Tibial nerve (tissue), 4 donors: ENCODE measurements at regions not wholly inside any gene's neighbourhood (a gene's known extent, or its start where the extent isn't known, plus 50 kb on each side); places are given as distances from the start of the nearest gene placed in this dataset.
"Not testable (repeated sequence)": the region's sequence is repeated elsewhere in the genome, so short reads cannot be mapped to it uniquely, and the experiment has no call there.

Experiments
- DNase-seq, 2 donors: peaks; one replicate each; pipeline ENCODE4 v3.0.0-alpha.2; 2019; ENCODE audit warnings: low spot score in 2 of 2
- H3K27ac ChIP-seq, 4 donors: fragments of 200-600 bp; sonication (generic) in 3 of 4; one replicate each; pipeline ENCODE4 v1.5.1; 2017 to 2019; ENCODE audit warnings: mild to moderate bottlenecking in 1 of 4
- H3K27me3 ChIP-seq, 2 donors: fragments of 200-600 bp; sonication (generic) in 1 of 2; one replicate each; pipeline versions ENCODE4 v1.5.1 to v1.6.0; 2017 to 2019
- H3K36me3 ChIP-seq, 3 donors: fragments of 200-600 bp; sonication (generic); one replicate each; pipeline ENCODE4 v1.5.1; 2018 to 2019
- H3K4me1 ChIP-seq, 4 donors: fragments of 200-600 bp; sonication (generic) in 3 of 4; one replicate each; pipeline ENCODE4 v1.5.1; 2017 to 2019
- H3K4me3 ChIP-seq, 4 donors: fragments of 200-600 bp; sonication (generic) in 3 of 4; one replicate each; pipeline ENCODE4 v1.5.1; 2017 to 2019; ENCODE audit warnings: mild to moderate bottlenecking in 1 of 4, moderate library complexity in 1 of 4
- H3K9me3 ChIP-seq, 4 donors: fragments of 200-600 bp; sonication (generic) in 3 of 4; one replicate each; pipeline ENCODE4 v1.5.1; 2017 to 2019
- EP300 ChIP-seq, 2 donors: sonication (generic); formaldehyde crosslinking; IDR thresholded peaks; one replicate each; pipeline ENCODE4 v1.6.1; 2017; ENCODE audit warnings: antibody characterized with exemption in 2 of 2, mild to moderate bottlenecking in 1 of 2
- POLR2A ChIP-seq, 2 donors: fragments of 450-650 bp; IDR thresholded peaks; one replicate each; pipeline ENCODE4 v1.6.1; 2017; ENCODE audit warnings: antibody characterized with exemption in 2 of 2, mild to moderate bottlenecking in 2 of 2, moderate library complexity in 2 of 2
- WGBS, 2 donors: methylation state at CpG; one replicate each; pipeline ENCODE4 v1.1.5; 2018; 5-methylcytosine and 5-hydroxymethylcytosine counted together
- TF ChIP-seq, protein P1 (sequence below), 5 experiments: fragments of 200-600 bp in 3 of 5; fragments of 450-650 bp in 2 of 5; sonication (generic) in 3 of 5; IDR thresholded peaks; one replicate each; pipeline ENCODE4 v1.5.1; 2016 to 2019; ENCODE audit warnings: antibody characterized with exemption in 5 of 5, mild to moderate bottlenecking in 3 of 5, moderate library complexity in 2 of 5

DNA sequence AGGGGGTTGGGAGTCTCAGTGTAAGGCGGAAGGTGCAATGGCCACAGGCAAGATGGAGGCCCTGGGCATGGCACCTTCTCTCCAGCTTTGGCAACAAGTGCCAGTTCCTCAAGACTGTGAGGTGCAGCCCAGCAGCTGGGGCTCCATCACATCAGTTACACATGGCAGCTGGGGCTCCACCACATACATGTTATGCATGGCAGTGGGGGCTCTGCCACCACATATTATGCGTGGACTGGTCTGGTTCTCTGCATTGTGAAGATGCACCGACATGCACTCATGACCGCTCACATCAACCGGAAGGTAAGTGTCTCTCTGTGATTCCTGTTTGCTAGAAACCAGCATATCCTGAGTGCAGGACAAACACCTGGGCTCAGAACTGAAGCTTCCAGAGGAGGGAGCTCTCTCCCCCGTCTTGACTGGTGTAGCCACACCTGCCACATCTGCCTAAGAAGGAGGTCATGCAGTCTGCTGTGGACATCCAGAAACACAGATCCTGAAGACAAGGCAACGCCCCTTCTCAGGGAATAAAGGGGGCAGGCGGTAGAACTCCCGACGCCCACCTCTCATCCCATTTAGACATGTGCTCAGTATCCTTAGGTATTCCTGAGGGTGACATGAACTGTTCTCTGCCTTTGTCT is 104.1 kb upstream of the TMPRSS2 start:
- H3K27ac ChIP-seq, result peak overlapping the region; percentile 5 to 76 (median 60)
- 36 to 42% methylated on average over 10 of the region's 10 CpGs for WGBS, 2 donors
- DNase-seq, result no peak

DNA sequence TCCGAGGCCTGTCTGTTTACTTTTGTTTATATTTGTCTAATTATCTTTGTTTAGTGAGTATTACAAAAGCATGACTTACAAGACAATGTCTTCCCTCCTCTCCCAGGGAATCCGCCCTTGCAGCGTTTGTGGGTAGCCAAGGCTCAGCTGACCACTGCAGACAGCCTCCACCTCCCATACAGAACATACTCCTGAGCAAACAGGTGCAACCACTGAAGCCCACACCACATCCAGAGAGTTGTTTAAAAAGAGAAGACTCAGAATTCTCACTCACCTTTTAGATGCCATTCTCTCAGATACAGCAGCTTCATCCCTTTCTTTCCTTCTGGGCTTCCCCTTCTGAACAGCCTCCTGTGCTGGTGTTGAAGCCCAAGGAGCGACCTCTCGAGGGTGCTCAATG is 103.5 kb upstream of the TMPRSS2 start:
- H3K27ac ChIP-seq, result no peak overlapping the region
- no peak for TF ChIP-seq EP300 (IDR thresholded peaks at IDR 0.05)
- TF ChIP-seq, protein P1, sequence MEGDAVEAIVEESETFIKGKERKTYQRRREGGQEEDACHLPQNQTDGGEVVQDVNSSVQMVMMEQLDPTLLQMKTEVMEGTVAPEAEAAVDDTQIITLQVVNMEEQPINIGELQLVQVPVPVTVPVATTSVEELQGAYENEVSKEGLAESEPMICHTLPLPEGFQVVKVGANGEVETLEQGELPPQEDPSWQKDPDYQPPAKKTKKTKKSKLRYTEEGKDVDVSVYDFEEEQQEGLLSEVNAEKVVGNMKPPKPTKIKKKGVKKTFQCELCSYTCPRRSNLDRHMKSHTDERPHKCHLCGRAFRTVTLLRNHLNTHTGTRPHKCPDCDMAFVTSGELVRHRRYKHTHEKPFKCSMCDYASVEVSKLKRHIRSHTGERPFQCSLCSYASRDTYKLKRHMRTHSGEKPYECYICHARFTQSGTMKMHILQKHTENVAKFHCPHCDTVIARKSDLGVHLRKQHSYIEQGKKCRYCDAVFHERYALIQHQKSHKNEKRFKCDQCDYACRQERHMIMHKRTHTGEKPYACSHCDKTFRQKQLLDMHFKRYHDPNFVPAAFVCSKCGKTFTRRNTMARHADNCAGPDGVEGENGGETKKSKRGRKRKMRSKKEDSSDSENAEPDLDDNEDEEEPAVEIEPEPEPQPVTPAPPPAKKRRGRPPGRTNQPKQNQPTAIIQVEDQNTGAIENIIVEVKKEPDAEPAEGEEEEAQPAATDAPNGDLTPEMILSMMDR (IDR thresholded peaks at IDR 0.05), result no peak
- no peak for TF ChIP-seq POLR2A (IDR thresholded peaks at IDR 0.05)

More for the DNA sequence above, 104.1 kb upstream of the TMPRSS2 start:
- Histone ChIP-seq H3K36me3 (no peaks in the 10 kb centered on the region), H3K27me3 (no peaks in the 10 kb centered on the region), H3K4me3 (no peak overlapping the region), H3K9me3 (no peaks in the 10 kb centered on the region), H3K4me1 (peaks cover 6 to 48% (median 7%) of the 10 kb centered on the region in 4 donors)
- TF ChIP-seq, protein P1 (IDR thresholded peaks at IDR 0.05), result no peak

DNA sequence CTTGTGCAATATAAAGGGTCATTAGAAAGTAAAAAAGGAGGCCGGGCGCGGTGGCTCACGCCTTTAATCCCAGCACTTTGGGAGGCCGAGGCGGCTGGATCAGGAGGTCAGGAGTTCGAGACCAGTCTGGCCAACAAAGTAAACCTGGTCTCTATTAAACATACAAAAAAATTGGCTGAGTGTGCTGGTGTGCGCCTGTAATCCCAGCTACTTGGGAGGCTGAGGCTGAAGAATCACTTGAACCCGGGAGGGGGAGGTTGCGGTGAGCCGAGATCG is 102.8 kb upstream of the TMPRSS2 start:
- H3K27ac ChIP-seq, DNase-seq, H3K27me3 ChIP-seq, H3K9me3 ChIP-seq, H3K36me3 ChIP-seq, H3K4me3 ChIP-seq: not testable (repeated sequence)
- WGBS, 2 donors, result 86 to 88% methylated on average over 12 of the region's 12 CpGs
- H3K4me1 ChIP-seq, result peaks cover 6 to 39% (median 7%) of the 10 kb centered on the region in 4 donors

More for the DNA sequence above, 103.5 kb upstream of the TMPRSS2 start:
- 78% methylated on average over 5 of the region's 5 CpGs for WGBS, 2 donors
- Histone ChIP-seq H3K4me3 (no peak overlapping the region), H3K9me3 (no peaks in the 10 kb centered on the region), H3K4me1 (peaks cover 6 to 45% (median 7%) of the 10 kb centered on the region in 4 donors), H3K27me3 (no peaks in the 10 kb centered on the region), H3K36me3 (no peaks in the 10 kb centered on the region)
- DNase-seq, result no peak

DNA sequence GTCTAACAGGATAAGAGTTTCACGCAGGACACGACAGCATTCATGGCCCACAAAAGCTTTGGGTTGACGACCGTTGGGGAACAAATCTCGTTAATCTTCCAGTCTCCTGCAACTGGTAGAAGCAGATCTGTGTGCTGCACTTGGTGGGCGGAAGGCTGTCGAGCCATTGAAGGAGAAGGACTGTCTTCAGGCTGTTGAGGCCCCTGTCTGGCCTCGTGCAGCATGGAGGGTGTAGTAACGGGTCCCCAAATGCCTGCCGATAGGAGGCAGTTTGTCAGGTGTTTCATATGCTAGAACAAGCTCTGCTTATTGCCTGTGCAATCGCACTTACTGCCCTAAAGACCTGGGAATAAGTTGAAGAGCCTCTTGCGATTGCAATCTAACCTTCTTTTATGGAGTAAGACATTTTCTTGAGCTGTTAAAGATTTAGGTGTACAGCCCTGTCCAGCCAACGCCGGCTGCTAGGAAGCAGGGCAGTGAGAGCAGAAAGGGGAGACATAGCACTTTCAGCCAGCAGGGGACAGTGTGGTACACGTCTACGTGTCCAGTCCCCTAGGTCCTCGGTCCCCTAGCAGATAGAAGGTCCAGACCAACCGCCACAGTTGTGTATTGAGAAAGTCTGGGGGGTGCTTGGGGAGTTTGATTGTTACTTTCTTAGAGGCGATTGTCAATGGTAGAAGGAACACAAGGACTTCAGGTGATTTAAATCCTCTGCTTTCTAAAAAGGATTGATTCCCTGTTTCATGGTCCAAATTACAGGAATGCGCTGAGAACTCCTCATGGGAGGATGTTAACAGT is 102.3 kb upstream of the TMPRSS2 start:
- peak in 1 of 2 donors; percentile 71 for DNase-seq
- Histone ChIP-seq H3K27me3 (no peaks in the 10 kb centered on the region), H3K4me1 (peaks cover 6 to 33% (median 7%) of the 10 kb centered on the region in 4 donors), H3K27ac (no peak overlapping the region), H3K9me3 (no peaks in the 10 kb centered on the region), H3K36me3 (no peaks in the 10 kb centered on the region), H3K4me3 (no peak overlapping the region)
- WGBS, 2 donors, result 67 to 76% methylated on average over 20 of the region's 20 CpGs
- TF ChIP-seq EP300 (IDR thresholded peaks at IDR 0.05) (no peak), POLR2A (IDR thresholded peaks at IDR 0.05) (no peak)
- TF ChIP-seq, protein P1 (IDR thresholded peaks at IDR 0.05), result peak; percentile 48 to 73 (median 65)

DNA sequence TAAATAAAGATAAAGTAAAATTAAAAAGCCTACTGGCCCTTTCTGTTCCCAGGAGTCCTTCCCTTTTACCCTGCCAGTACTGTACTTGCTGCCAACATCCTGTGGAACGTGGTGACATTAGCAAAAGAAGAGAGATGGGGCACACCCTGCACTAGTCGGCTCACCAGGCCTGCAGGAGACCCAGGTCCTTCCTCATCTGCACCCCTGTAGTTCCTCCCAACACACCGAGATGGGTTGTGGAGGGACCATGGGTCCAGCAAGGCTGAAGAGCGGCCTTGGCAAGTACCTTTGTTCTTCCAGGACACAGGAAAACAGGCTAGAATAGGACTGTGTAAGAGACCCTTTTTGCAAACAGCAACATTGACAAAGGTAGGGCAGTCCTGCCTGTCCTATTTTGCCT is 98.7 kb upstream of the TMPRSS2 start:
- DNase-seq, result no peak
- 79 to 82% methylated on average over 4 of the region's 4 CpGs for WGBS, 2 donors
- Histone ChIP-seq H3K36me3 (no peaks in the 10 kb centered on the region), H3K27ac (no peak overlapping the region), H3K4me1 (peaks cover 0 to 2% (median 0%) of the 10 kb centered on the region in 4 donors), H3K4me3 (no peak overlapping the region), H3K27me3 (no peaks in the 10 kb centered on the region), H3K9me3 (no peaks in the 10 kb centered on the region)
- no peak for TF ChIP-seq EP300 (IDR thresholded peaks at IDR 0.05)
- no peak for TF ChIP-seq POLR2A (IDR thresholded peaks at IDR 0.05)
- TF ChIP-seq, protein P1 (IDR thresholded peaks at IDR 0.05), result no peak
